NT2/D1 (cell line): ENCODE measurements at regions not wholly inside any gene's neighbourhood (a gene's known extent, or its start where the extent isn't known, plus 50 kb on each side); places are given as distances from the start of the nearest gene placed in this dataset.
"Not testable (repeated sequence)": the region's sequence is repeated elsewhere in the genome, so short reads cannot be mapped to it uniquely, and the experiment has no call there.

Experiments
- YY1 ChIP-seq: IDR thresholded peaks from 2 replicates; pipeline ENCODE4 v1.6.1; 2011; ENCODE audit not compliant: insufficient read length, insufficient read depth
- ZNF274 ChIP-seq: IDR thresholded peaks from 2 replicates; pipeline ENCODE4 v1.6.1; 2011; ENCODE audit warnings: mild to moderate bottlenecking, low read depth, low read length

DNA sequence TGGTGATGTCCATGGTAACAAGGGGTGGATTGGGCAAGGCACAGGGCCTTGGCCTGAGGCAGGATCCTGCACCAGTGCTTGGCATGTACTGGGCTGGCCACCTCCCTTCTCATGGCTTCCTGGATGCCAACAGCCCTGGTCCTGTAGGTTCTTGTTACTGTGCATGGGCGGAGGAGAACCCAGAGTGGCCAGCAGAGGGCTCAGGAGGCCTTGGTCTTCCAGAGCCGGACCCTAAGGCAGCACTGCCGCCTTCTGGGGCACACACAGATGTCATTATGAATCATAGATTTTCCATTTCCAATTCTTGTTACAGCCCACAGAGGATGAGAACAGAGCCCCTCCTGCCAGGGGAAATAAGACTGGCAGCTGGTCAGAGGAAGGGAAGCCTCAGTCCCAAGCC lies 122.7 kb downstream of the ZNF267 start:
- TF ChIP-seq ZNF274, YY1: not testable (repeated sequence)
